ENCODE measurements at regions not wholly inside any gene's neighbourhood (a gene's known extent, or its start where the extent isn't known, plus 50 kb on each side); places are given as distances from the start of the nearest gene placed in this dataset.

DNA sequence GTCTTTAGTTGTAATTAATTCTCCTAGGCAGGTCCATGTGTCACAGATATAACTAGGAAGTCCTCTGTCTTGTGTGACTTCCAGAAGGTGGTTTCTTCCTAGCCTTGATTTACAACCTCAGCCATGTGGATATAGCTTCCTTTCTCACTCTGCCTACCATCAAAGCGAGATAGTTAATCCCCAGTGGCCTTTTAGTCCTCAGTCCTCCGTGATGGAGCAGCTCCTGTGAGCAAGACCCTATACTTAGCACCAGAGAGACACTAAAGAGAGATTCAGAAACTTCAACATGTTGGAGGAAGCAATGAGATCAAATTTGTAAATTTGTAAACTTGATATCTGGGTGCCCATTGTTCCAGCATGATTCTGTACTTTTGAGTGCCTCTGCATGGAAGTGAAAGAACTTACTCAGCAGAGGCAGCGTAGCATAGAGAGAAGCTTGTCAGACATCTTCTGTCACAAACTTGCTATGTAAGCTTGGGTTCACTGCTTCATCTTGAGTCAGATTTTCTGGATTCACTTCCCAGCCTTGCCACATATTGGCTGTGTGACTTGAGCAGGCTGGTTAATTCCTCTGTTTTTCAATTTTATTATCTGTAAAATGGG, 170.2 kb upstream of the NR3C1 start:
- 85 to 87% methylated on average over 3 of the region's 3 CpGs for WGBS, 2 donors
- H3K27ac ChIP-seq, result no peak overlapping the region

DNA sequence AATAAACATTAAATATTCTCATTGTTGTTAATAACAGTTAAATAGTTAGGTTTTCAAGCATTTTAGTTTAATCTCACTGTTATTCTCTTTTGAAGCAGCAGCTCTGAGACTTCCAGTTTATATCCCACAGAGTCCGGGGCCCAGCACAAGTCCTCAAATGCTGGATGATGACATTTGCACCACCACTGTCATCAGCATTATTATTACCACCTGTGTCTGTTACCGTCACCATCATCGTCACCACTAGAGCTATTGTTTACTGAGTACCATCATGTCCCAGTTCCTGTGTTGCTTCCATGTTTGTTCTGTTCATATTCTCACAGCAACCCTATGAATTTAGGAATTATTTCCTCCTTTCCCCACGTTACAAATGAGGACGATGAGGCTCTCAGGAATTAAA, 169.2 kb upstream of the NR3C1 start:
- whole genome bisulfite sequencing, 2 donors, result 76 to 84% methylated on average over 4 to 5 of the region's 5 CpGs
- Histone ChIP-seq H3K27ac (no peak overlapping the region), H3K4me3 (no peak overlapping the region), H3K9me3 (no peaks in the 10 kb centered on the region), H3K4me1 (no peaks in the 10 kb centered on the region), H3K27me3 (no peaks in the 10 kb centered on the region), H3K36me3 (ENCODE audit: low read depth, missing control alignments) (no peaks in the 10 kb centered on the region)
- intact Hi-C loops (cut with DNase I; ENCODE audit: low total_unique reads), result no loop called here
- DNase-seq, result no peak
- TF ChIP-seq POLR2A (IDR thresholded peaks at IDR 0.05), result no peak
- TF ChIP-seq, protein P1, sequence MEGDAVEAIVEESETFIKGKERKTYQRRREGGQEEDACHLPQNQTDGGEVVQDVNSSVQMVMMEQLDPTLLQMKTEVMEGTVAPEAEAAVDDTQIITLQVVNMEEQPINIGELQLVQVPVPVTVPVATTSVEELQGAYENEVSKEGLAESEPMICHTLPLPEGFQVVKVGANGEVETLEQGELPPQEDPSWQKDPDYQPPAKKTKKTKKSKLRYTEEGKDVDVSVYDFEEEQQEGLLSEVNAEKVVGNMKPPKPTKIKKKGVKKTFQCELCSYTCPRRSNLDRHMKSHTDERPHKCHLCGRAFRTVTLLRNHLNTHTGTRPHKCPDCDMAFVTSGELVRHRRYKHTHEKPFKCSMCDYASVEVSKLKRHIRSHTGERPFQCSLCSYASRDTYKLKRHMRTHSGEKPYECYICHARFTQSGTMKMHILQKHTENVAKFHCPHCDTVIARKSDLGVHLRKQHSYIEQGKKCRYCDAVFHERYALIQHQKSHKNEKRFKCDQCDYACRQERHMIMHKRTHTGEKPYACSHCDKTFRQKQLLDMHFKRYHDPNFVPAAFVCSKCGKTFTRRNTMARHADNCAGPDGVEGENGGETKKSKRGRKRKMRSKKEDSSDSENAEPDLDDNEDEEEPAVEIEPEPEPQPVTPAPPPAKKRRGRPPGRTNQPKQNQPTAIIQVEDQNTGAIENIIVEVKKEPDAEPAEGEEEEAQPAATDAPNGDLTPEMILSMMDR (IDR thresholded peaks at IDR 0.05), result no peak

More for the DNA sequence above, 170.2 kb upstream of the NR3C1 start:
- no peaks in the 10 kb centered on the region for H3K4me1 ChIP-seq
- H3K27me3 ChIP-seq, result no peaks in the 10 kb centered on the region
- H3K36me3 ChIP-seq (ENCODE audit: low read depth, missing control alignments), result no peaks in the 10 kb centered on the region
- no peaks in the 10 kb centered on the region for H3K9me3 ChIP-seq
- no peak overlapping the region for H3K4me3 ChIP-seq
- DNase-seq, result no peak
- TF ChIP-seq, protein P1 (IDR thresholded peaks at IDR 0.05), result no peak
- no peak for TF ChIP-seq POLR2A (IDR thresholded peaks at IDR 0.05)
- intact Hi-C loops (cut with DNase I; ENCODE audit: low total_unique reads), result no loop called here

DNA sequence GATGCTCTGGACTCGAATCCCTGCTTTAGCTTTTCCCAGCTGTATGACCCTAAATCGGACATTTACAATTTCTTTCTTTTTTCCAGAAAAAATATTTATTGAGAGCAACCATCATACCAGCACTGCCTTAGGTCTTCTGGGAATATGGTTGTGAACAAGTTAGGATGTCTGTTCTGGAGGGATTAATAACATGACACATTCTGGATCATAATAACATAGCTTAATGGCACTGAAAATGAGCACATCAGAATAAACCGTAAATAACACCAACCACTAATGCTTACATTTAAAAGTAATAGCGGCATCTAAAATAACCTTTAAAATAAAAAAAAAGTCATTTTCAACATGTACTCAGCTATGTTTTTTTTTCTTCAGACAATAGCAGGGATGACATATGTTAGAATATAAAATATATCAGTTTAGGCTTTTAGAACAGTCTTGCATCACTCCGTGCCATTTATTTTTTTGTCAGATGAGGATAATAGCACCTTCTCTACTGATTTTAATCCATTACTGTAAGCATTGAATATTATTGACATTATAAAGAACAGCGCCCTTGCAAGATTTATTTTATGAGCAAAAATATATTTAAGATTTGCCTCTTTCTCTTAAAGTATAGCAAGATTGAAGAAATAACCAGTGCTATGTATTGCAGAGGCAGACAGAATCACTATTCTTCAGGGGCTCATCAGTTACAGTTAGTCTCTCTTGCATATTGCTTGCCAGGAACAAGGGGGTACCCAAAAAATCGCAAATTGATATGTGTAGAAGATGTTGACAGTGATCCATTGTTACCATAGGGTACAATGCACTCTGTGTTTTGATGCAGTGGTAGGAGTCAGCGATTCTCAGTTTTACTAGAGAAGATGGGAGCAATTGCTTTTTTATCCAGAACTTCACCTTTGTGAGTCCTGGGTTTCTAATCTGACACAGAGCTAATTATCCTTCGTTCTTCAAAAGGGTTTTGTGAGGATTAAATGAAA, 168.4 kb upstream of the NR3C1 start:
- intact Hi-C loops (cut with DNase I; ENCODE audit: low total_unique reads), result no loop called here
- Histone ChIP-seq H3K27ac (no peak overlapping the region), H3K4me1 (no peaks in the 10 kb centered on the region), H3K27me3 (no peaks in the 10 kb centered on the region), H3K4me3 (no peak overlapping the region), H3K36me3 (ENCODE audit: low read depth, missing control alignments) (no peaks in the 10 kb centered on the region), H3K9me3 (no peaks in the 10 kb centered on the region)
- no peak for DNase-seq
- WGBS, 2 donors, result 87 to 90% methylated on average over 9 of the region's 9 CpGs
- TF ChIP-seq POLR2A (IDR thresholded peaks at IDR 0.05), result no peak
- TF ChIP-seq, protein P1 (IDR thresholded peaks at IDR 0.05), result no peak

DNA sequence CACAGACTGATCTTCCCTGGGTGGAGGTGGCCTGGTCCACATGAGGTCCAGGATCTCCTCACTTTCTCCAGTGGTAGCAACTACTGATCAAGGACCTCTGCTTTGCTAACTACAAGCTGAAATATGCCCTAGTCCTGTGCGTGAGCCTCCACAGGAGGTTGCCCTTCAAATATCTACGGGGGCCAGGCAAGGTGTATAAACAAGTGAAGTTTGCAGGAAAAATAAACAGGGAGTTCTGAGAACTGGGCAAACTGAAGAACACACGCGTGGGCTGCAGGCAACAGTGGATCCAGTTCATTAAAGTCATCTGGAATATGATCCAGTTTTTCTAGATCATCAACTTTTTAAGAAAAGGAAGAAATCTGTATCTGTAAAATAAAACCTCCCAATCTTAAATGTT, 167.5 kb upstream of the NR3C1 start:
- no peaks in the 10 kb centered on the region for H3K27me3 ChIP-seq
- no peak overlapping the region for H3K27ac ChIP-seq
- H3K36me3 ChIP-seq (ENCODE audit: low read depth, missing control alignments), result no peaks in the 10 kb centered on the region
- TF ChIP-seq, protein P1 (IDR thresholded peaks at IDR 0.05), result no peak
- TF ChIP-seq POLR2A (IDR thresholded peaks at IDR 0.05), result no peak
- intact Hi-C loops (cut with DNase I; ENCODE audit: low total_unique reads), result no loop called here
- no peaks in the 10 kb centered on the region for H3K9me3 ChIP-seq
- no peak for DNase-seq
- H3K4me3 ChIP-seq, result no peak overlapping the region
- 79 to 85% methylated on average over 4 of the region's 4 CpGs for WGBS, 2 donors
- H3K4me1 ChIP-seq, result no peaks in the 10 kb centered on the region
